ENCODE measurements at regions not wholly inside any gene's neighbourhood (a gene's known extent, or its start where the extent isn't known, plus 50 kb on each side); places are given as distances from the start of the nearest gene placed in this dataset.
"Not testable (repeated sequence)": the region's sequence is repeated elsewhere in the genome, so short reads cannot be mapped to it uniquely, and the experiment has no call there.

DNA sequence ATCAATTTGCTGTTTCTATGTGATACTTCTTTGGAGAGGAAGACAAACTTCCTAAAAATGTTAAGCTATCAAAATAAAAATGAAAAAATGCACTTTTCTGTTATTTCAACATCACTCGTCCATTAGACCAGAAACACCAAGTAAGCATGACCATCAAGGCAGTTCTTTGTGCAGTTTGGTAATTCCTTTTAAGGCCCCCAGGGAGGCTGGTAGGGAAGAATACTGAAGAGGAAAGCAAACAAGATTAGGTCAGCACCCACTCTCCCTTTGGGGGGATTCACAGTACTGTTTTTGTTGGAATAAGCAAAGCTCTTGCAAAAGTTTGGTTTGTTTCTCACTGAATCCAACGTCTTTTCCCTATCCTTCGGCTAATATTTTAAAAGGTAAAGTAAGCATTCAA, 206.8 kb upstream of the SLC35B3 start:
- DNase-seq: no peak

DNA sequence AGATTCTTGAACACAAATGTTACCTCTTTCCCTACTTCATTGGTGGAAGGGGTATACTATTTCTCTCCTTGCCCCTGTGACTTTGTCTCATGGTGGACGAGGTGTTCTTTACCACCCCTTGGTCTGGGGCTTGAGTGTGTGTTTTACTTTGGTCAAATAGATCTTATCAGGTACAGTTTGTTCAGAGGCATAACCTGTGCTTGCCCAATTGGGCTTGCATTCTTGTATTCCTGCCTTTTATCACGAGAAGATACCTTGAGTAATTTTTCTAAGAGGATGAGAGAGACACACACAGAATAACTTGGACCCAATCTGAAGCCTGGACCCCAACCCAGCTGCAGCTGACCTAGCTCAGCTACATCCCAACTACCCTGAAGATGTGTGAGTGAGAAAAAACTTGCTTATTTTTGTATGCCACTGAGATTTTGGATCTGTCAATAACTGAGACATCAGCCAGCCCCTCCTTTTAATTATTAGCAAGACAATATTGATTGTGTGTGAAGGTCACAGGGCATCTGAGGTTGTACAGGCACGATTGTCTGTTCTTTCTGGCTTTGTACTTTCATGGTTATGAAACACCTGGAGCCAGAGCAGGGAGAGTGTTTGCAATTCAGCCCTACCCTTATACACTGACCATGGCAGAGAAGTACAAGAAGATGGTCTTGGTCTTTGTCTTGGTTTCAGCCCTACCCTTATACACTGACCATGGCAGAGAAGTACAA, 204.7 kb upstream of the SLC35B3 start:
- no peak for DNase-seq

DNA sequence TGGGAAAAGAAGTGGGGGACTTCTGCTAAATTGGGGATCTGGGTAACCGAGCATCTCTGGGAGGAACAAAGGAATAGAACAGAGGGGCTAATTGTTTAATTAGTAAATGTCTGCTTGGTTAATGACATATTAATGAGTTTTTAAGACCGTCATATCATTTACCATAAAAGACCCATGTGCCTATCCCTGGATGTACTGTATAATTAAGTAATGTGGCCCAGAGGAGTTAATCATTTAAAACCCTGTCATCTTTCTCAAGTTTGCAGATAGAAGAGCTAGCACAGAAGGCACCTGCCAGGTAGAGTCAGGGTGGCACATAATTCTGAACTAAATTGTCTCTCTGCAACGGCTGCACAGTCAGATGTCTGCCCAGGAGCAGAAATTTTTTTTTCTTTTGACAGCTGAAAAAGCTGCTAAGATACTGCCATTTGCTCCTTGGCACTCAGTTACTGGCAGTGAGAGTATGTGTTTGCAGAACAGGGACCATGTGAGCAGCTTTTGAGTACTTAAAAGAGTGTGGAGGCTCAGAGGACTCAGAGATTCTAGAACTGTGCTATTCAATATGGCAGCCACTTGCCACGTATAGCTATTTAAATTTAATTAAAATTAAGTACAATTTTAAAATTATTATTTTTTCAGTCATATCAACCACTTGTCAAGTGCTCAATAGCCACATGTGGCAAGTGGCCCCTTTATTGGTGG, 202.7 kb upstream of the SLC35B3 start:
- no peak for DNase-seq

DNA sequence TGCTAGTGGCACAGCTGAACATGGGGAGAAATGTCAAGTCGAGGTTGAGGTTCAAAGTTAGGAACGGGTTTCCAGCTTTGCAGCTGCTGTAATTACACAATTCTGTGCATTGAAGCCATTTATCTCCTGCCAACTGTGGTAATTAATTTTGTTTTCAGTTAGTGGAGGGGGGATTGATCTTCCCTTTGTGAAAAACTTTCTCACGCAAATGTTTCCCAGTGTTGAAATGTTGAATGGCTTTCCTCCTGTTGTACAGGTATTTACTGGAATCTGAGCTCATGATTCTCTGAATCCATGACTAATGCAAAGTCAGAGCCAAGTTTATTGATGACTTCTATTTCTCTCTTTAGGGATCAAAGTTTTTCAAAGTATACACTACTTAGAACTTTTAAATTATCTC, 198.4 kb upstream of the SLC35B3 start:
- no peak for DNase-seq

DNA sequence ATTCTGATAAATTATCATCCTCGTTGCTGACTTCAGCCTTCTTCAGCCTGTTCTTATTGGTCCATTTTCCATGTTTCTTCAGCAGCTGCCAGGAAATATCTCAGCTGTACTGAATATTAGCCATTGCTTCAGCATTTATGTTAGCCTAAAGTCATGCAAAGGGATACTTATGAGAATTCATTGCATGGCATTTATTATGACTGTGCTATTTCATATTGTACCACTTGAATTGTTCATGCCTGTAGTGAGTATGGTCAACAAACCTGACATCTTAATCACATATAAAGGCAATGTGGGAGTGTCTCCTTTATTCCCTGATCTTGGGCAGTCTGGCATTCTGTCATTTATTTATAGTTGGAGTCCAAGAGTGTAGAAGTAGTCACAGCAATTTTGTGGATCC, 193.4 kb upstream of the SLC35B3 start:
- DNase-seq: no peak

DNA sequence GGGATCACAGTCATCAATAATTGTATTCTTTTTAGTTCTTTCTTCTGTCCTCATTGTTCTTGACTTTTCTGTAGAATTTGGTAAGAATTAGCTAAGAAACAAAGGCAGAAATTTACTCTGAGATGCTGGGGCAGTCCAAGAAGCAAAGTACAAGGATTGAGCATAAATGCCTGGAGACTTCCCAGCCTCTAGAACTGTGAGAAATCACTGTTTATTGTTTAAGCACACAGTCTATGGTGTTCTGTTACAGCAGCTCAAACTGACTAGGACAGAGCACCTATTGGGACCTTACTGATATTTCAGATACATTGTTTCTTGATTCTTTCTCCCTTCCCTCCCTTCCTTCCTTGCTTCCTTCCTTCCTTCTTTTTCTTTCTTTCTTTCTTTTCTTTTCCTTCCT, 192.7 kb upstream of the SLC35B3 start:
- DNase-seq: no peak

DNA sequence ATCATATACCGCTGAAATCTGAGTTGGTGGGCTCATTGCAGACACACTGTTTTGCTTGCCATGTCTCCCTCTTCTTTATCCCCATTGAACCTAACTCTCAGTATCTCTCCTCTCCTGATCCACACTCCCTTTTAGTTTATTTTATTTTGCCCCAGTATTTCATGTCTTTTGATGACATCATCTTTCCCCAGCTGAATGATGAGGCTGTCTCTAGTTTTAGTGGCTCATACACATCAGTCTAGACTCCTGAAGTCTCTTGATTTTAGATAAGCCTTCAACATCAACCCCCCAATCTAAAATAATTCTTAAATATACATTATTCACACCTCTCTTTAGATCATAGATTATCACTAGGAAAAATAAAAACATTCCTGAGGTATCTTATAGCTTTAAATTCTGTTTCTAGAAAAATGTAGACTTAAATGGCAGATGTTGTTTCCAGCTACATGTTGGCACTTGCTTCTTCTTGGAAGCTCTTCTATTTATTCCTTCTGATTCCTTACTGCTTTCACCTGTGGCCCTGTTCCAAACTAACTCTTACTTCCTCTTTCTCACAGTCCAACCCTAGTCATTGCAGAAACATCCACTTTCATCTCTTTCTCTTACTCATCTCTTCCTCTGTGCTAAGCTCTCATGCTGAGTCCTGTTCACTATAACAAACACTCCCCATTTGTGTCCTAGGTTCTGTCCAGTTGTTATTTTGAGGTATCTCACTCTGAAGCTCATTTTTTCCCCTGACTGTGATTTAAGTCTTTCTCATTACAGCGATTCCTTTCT, 191.9 kb upstream of the SLC35B3 start:
- no peak for DNase-seq

DNA sequence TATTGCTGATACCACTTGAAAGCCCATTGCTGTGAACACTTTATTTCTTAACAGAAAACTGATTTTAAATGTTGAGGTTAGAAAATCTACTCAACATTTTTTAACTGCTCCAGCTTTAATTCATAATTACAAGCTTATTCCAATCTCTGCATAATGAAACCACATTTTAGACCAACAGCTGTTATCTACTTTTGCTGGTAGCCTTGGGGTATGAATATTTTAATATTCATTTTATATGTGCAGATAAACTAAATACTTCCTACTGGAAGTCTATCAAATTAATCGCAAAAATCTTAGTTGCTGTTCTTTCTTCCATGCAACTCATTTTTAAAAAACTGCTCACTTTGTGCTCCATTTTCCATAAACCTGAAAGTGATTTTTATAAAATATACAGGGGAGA, 189.3 kb upstream of the SLC35B3 start:
- no peak for DNase-seq

DNA sequence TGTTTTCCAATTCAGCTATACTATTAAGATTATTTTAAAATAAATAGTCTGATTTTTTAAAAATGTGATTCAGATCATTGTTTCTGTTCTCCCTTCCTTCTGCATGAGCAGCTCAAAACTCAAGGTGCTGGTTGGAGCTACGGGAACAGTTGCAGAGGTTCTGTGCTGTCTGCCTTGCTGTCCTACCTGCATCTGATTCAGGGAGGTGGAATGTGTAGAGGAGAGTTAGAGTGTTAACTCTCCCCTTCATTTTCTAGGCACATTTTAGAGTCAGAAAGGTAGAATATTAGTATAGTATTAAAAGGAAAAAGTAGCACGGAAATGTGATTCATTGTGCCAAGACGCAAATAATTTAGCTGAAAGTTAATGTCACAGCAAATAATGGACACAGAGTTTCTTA, 188.1 kb upstream of the SLC35B3 start:
- no peak for DNase-seq

DNA sequence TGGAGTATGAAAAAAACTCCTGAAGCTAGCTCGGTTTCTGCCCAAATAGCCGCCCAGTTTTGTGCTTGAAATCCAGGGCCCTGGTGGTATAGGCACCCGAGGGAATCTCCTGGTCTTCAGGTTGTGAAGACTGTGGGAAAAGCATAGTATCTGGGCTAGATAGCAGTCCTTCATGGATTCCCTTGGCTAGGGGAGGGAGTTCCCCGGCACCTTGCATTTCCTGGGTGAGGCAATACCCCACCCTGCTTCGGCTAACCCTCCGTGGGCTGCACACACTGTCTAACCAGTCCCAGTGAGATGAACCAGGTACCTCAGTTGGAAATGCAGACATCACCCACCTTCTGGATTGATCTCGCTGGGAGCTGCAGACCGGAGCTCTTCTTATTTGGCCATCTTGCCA, 184.5 kb upstream of the SLC35B3 start:
- no peak for DNase-seq

DNA sequence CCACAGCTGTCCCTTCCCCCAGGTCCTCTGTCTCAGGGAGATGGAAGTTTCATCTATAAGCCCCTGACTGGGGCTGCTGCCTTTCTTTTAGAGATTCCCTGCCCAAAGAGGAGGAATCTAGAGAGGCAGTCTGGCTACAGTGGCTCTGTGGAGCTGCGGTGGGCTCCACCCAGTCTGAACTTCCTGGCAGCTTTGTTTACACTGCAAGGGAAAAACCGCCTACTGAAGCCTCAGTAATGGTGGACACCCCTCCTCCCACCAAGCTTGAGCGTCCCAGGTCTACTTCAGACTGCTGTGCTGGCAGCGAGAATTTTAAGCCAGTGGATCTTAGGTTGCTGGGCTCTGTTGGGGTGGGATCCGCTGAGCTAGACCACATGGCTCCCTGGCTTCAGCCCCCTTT, 184.1 kb upstream of the SLC35B3 start:
- DNase-seq: not testable (repeated sequence)

DNA sequence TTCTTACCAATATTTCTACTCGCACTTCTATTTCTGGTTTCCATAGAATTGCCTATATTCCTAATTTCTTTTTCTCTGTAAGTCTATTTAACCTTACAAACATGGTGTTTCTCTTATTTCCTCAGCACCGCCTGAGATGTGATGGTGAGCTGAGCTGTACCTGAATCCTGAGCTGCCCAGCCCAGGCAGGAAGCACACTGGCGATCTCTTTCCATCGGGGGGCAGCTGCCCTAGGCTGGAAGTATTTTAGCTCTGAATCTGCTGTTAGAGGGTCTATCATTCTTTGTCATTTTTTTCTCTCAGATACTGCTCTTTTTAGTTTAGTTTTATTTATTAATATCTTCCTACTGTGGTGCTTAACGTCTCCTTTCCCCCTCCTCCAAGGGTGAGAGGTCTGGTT, 173.4 kb upstream of the SLC35B3 start:
- no peak for DNase-seq

DNA sequence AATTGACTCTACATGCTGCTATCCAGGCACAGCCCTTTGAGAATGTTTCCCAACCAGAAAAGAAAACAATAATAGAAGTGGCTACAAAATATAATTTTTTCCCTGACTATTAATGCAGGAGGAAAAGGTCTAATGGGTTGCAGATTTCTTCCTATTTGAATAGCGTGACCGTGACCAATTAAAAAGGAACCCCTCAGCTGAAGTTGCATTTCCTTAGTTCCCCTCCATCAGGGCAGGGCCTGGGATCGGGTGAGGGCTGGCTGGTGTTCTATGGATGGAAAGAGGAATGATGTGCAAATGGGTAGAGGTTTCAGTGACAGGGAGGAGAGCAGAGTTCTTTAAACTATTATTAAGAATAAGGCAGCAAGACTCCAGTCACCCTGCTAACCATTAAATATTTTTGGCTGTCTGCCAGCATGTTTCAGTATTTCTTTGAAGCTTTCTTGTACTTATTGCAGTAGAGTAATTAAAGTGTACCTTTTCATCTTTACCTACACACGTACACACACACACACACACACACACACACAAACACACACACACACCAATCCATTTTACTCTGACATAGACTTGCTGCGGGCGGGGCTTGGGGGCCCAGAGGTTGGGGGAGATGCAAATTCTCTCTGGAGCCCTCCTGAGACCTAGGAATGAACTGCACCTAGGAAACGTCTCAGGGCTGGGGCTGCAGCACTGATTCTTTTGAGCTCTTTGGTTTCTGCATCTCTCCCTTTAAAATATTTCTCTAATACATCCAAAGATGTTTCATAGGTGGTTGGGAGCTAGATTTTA, 154.8 kb upstream of the SLC35B3 start:
- no peak for DNase-seq

DNA sequence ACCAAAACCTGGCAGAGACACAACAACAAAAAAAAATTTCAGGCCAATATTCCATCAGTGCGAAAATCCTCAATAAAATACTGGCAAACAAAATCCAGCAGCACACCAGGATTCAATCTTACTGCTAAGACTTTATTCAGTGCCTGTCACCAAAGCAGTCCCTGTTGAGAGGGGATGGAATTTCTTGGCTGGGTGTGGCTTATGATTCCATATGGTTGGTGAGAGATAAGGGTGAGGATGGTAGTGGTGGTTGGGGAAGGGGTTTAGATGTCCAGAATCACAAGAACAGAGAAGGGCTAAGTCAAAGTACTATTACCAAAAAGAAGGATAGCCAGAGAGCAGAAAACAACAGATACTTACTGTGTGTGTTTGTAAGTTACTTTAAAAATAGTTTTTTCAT, 152.8 kb upstream of the SLC35B3 start:
- no peak for DNase-seq

DNA sequence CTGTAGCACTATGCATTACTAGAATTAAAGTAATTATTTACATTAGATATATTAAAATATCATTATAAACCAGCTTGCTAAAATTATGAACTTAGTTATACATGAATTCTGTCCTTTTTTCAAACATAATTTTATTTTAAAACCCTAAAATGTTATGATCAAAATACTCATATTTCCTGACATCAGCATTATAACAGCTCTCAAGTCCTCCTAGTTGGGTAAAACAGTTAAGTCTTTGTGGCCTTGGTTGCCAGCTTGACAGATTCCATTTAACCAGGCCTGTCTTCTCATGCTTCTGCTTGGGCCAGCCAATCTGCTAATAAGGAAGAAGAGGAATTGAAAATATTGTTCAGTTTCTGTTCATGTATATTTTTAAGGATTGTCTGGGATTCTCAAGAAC, 147.9 kb upstream of the SLC35B3 start:
- DNase-seq: no peak

DNA sequence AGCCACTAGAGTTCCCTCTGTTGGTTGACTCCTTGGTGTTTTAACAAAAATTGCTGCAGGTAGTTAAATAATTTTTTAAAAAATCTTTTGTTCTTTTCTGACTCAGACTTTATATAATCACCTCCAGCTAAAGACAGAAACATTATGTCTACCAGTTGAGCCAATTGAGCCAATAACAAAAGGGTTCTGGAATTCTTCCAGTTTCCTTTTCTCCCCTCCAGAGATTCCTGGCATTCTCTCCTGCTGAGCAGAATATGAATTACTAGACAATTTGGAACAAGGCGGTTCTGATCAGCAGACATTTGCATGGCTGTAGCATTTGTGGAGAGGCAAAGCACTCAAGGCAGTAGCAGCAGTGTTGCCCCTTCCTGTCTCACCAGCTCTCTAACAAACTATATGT, 144.0 kb upstream of the SLC35B3 start:
- no peak for DNase-seq

DNA sequence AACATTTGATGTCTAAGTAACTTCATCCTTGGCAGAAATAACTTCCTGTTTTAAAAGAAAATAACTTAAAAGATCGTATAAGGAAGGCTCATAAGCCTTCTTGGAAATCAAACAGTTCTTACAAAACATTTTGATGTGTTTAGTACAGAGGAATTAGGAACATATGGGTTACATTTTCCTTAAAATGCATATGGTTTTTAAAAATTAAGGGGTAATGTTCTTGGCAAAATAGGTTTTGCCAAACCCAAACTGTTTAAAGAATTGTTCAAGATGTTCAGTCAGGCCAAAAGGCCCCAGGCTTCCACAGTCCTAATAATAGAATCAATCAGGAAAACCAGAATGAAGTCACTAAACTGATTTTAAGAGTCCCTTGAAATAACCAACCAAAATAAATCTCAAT, 142.7 kb upstream of the SLC35B3 start:
- DNase-seq: peak; percentile 36

DNA sequence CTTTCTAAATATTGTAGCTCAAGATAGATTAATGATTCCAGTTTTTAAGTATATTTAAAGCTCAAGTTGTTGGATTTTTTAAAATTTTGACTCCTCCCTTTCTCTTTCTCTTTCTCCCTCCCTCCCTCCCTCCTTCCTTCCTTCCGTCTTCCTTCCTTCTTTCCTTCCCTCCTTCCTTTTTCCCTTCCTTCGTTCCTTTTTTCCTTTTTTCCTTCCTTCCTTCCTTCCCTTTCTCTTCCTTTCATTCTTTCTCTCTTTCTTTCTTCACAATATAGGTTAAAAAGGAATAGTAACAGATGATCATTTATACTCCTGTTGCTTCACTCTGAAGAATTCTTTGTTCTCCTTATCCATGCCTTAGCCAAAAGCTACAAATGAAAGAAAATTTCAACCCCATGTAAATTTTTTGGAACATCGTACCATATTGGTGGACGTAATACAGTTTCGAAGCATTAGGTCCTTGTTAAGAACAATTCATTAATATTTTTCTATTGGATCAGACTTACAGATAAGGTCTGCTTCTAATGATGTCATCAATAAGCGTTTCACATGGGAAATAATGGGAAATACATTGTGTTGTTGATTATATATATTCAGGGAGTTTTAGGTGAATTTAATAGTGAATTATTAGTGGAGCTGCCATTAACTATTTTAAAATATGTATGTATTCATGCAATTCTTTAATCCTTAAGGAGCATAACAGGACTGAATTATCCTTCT, 139.6 kb upstream of the SLC35B3 start:
- no peak for DNase-seq

DNA sequence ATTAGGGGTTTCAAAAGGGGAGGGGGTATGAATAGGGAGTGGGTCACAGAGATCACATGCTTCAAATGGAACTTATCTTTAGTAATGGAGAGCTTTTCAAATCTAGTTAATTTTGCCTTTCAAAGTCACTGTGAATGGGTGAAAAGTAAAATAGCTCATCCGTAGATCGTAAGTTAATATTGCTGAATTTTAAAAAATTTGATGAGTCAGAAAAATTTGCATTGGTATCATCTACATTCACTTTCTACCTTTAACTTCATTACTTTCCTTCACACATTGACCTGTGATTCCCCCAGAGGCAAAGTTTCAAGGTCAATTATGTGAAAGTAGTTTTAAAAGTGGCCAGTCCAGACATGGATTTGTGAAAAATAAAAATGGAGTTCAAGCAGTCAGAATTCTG, 139.0 kb upstream of the SLC35B3 start:
- no peak for DNase-seq

DNA sequence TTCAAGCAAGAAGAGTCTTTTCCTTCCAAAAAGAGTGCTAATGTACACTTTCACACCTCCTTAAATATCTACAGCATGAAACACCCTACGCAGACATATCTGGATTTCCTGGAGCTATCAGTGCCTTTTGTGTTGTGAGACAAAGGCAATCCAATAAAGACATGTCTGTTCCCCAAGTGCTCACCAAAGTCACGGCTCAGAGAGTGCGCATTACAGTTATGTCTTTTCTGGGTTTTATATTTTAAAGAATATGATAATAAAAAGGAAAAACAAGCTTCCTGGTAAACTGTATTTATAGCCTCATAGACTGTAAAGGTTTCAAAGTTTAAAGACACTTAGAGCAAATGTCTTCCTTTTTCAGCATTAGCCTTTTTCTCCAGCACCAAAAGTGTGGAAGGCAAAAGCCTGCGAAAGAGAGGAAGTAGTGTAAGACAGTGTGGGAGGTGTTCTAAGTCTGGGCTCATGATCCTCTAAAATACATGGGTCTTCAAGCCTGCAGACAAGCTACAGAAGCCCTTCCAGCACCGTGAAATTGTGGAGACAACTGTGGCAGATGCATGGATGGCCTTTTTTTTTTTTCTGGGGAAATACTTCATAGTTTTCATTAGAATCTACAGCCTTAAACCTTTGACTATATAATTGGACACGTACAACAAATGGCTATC, 135.0 kb upstream of the SLC35B3 start:
- no peak for DNase-seq

DNA sequence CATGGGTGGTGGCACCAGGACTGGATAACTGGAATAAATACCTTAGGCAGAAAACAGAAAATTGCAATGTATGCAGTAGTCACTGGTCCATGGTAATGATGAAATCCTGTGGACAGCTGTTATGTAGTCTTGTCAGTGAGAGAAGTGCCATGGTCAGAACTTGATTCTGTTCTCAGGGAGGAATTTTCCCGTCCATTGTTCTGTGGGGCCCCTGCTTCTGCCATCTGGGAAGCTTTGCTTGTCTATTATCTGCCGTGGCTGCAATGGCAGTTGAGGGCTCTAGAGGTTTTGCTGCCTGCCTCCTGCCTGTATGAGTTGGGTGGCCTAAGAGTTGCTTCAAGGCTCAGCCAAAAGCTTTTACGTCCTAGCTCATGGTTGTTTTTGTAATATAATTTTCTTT, 126.8 kb upstream of the SLC35B3 start:
- DNase-seq: no peak

All from skin of body (tissue), 1 donor.